ENCODE measurements at regions not wholly inside any gene's neighbourhood (a gene's known extent, or its start where the extent isn't known, plus 50 kb on each side); places are given as distances from the start of the nearest gene placed in this dataset.

GRCh38 chr1:182275271-182275670 lies 116.3 kb downstream of the GLUL start:
- ATAC-seq: no peak
- DNase-seq: no peak
- intact Hi-C loops (cut with DNase I, micrococcal nuclease): no loop called here

GRCh38 chr1:182274618-182275017 lies 117.0 kb downstream of the GLUL start:
- intact Hi-C loops (cut with DNase I, micrococcal nuclease): no loop called here
- no peak for ATAC-seq
- DNase-seq: no peak
- TF ChIP-seq CTCF (IDR thresholded peaks at IDR 0.05): no peak
- Histone ChIP-seq H3K4me3 (no peak overlapping the region), H3K9me3 (no peaks in the 10 kb centered on the region), H3K36me3 (ENCODE audit: low read depth) (no peaks in the 10 kb centered on the region), H3K4me1 (ENCODE audit: low read depth) (no peaks in the 10 kb centered on the region)

More at GRCh38 chr1:182275271-182275670, 116.3 kb downstream of the GLUL start:
- Histone ChIP-seq H3K9me3 (no peaks in the 10 kb centered on the region), H3K36me3 (ENCODE audit: low read depth) (no peaks in the 10 kb centered on the region), H3K4me1 (ENCODE audit: low read depth) (no peaks in the 10 kb centered on the region), H3K4me3 (no peak overlapping the region)
- no peak for TF ChIP-seq CTCF (IDR thresholded peaks at IDR 0.05)

GRCh38 chr1:182270731-182271130 lies 120.9 kb downstream of the GLUL start:
- ATAC-seq: no peak
- no peak for TF ChIP-seq CTCF (IDR thresholded peaks at IDR 0.05)

GRCh38 chr1:182269097-182269496 lies 122.5 kb downstream of the GLUL start:
- no peak for ATAC-seq
- TF ChIP-seq CTCF (IDR thresholded peaks at IDR 0.05): no peak

More at GRCh38 chr1:182270731-182271130, 120.9 kb downstream of the GLUL start:
- Histone ChIP-seq H3K4me1 (ENCODE audit: low read depth) (no peaks in the 10 kb centered on the region), H3K36me3 (ENCODE audit: low read depth) (no peaks in the 10 kb centered on the region), H3K4me3 (no peak overlapping the region), H3K9me3 (no peaks in the 10 kb centered on the region)
- no peak for DNase-seq
- intact Hi-C loops (cut with DNase I, micrococcal nuclease): no loop called here

GRCh38 chr1:182268669-182269068 lies 122.9 kb downstream of the GLUL start:
- no peak for TF ChIP-seq CTCF (IDR thresholded peaks at IDR 0.05)
- H3K4me1 ChIP-seq (ENCODE audit: low read depth): no peaks in the 10 kb centered on the region
- DNase-seq (no peak), ATAC-seq (no peak)
- no peak overlapping the region for H3K4me3 ChIP-seq
- H3K9me3 ChIP-seq: no peaks in the 10 kb centered on the region
- intact Hi-C loops (cut with DNase I, micrococcal nuclease): no loop called here
- H3K36me3 ChIP-seq (ENCODE audit: low read depth): no peaks in the 10 kb centered on the region

More at GRCh38 chr1:182269097-182269496, 122.5 kb downstream of the GLUL start:
- H3K4me3 ChIP-seq: no peak overlapping the region
- no peak for DNase-seq
- no peaks in the 10 kb centered on the region for H3K4me1 ChIP-seq (ENCODE audit: low read depth)
- intact Hi-C loops (cut with DNase I, micrococcal nuclease): no loop called here
- no peaks in the 10 kb centered on the region for H3K36me3 ChIP-seq (ENCODE audit: low read depth)
- H3K9me3 ChIP-seq: no peaks in the 10 kb centered on the region

GRCh38 chr1:182264185-182264584 lies 127.4 kb downstream of the GLUL start:
- no peak for DNase-seq
- H3K9me3 ChIP-seq: no peaks in the 10 kb centered on the region
- H3K4me1 ChIP-seq (ENCODE audit: low read depth): peaks cover 4% of the 10 kb centered on the region
- ATAC-seq: no peak
- intact Hi-C loops (cut with DNase I, micrococcal nuclease): no loop called here
- H3K36me3 ChIP-seq (ENCODE audit: low read depth): no peaks in the 10 kb centered on the region
- no peak for TF ChIP-seq CTCF (IDR thresholded peaks at IDR 0.05)
- H3K4me3 ChIP-seq: no peak overlapping the region
